DOHH2 (cell line): ENCODE measurements at regions not wholly inside any gene's neighbourhood (a gene's known extent, or its start where the extent isn't known, plus 50 kb on each side); places are given as distances from the start of the nearest gene placed in this dataset.

ENCODE experiments used
- H3F3A ChIP-seq: fragments of 200-600 bp; sonication (generic), shearing (Covaris generic); 2 replicates; pipeline ENCODE4 v1.6.0; 2016; ENCODE audit warnings: antibody characterized with exemption, mild to moderate bottlenecking; ENCODE audit not compliant: control insufficient read depth, insufficient read depth
- H3K27ac ChIP-seq: fragments of 200-600 bp; sonication (generic); 2 replicates; pipeline ENCODE4 v1.5.1; 2014; ENCODE audit warnings: low read depth, mild to moderate bottlenecking, low read length, moderate library complexity
- H3K27me3 ChIP-seq: fragments of 200-600 bp; sonication (generic); 2 replicates; pipeline ENCODE4 v1.6.1; 2014; ENCODE audit warnings: mild to moderate bottlenecking, low read length, mixed read lengths; ENCODE audit not compliant: control insufficient read depth
- H3K36me3 ChIP-seq: fragments of 200-600 bp; sonication (generic); 2 replicates; pipeline ENCODE4 v1.6.1; 2014; ENCODE audit warnings: mild to moderate bottlenecking, low read length, moderate library complexity, mixed read lengths; ENCODE audit not compliant: control insufficient read depth
- H3K4me1 ChIP-seq: fragments of 200-600 bp; sonication (generic); 2 replicates; pipeline ENCODE4 v1.6.1; 2014; ENCODE audit warnings: mild to moderate bottlenecking, low read length, mixed read lengths; ENCODE audit not compliant: control insufficient read depth
- H3K4me2 ChIP-seq: fragments of 200-600 bp; sonication (generic); 2 replicates; pipeline ENCODE4 v1.6.0; 2014; ENCODE audit warnings: mild to moderate bottlenecking, low read length, moderate library complexity
- H3K4me3 ChIP-seq: fragments of 200-600 bp; sonication (generic); 2 replicates; pipeline ENCODE4 v1.5.1; 2014; ENCODE audit warnings: mild to moderate bottlenecking, low read length, mixed read lengths
- H3K79me2 ChIP-seq: fragments of 200-600 bp; sonication (generic); 2 replicates; pipeline ENCODE4 v1.6.1; 2014; ENCODE audit warnings: mild to moderate bottlenecking, low read length, mixed read lengths; ENCODE audit not compliant: control insufficient read depth
- H3K9me2 ChIP-seq: fragments of 200-600 bp; sonication (generic); replicated peaks from 2 replicates; pipeline ENCODE4 v1.6.1; 2014; ENCODE audit warnings: mild to moderate bottlenecking, low read length, mixed read lengths; ENCODE audit not compliant: control insufficient read depth
- H3K9me3 ChIP-seq: fragments of 200-600 bp; sonication (generic); 2 replicates; pipeline ENCODE4 v1.6.1; 2014; ENCODE audit warnings: antibody characterized with exemption, low read length, mixed read lengths; ENCODE audit not compliant: control insufficient read depth, insufficient read depth
- H4K20me1 ChIP-seq: fragments of 200-600 bp; sonication (generic); 2 replicates; pipeline ENCODE4 v1.6.0; 2014; ENCODE audit warnings: low read depth, mild to moderate bottlenecking, antibody characterized with exemption, low read length, moderate library complexity; ENCODE audit not compliant: control insufficient read depth, insufficient read depth
- CTCF ChIP-seq: fragments of 200-600 bp; sonication (generic); IDR thresholded peaks from one replicate; pipeline ENCODE4 v1.5.1; 2014; ENCODE audit warnings: antibody characterized with exemption, mild to moderate bottlenecking, low read depth, low read length; ENCODE audit not compliant: poor library complexity, severe bottlenecking
- EZH2phosphoT487 ChIP-seq: fragments of 200-600 bp; sonication (generic); IDR thresholded peaks from 2 replicates; pipeline ENCODE4 v1.6.1; 2017; ENCODE audit warnings: borderline replicate concordance, mild to moderate bottlenecking, antibody characterized with exemption, low read length, moderate library complexity, mixed read lengths

DNA sequence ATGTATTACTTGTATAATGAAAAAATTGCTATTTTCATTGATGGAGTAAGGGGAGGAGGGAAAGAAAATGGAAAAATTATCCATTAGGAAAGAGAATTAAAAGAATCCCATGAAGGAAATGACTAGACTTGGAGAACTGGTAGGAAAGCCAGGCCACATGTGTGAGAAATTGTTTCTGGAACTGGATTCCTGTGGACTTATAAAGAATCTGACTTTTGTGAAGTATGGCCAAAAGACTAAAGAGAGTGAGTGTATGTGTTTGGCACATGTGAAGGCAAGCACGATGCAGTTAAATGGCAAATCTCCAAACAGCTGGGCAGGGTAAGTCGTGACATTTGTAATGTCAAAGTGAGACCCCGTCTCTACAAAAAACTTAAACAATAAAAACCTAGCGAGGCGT is 89.4 kb downstream of the MTX3 start:
- Histone ChIP-seq H3K27me3 (no peaks in the 10 kb centered on the region), H3K27ac (no peak overlapping the region), H3K4me2 (no peak overlapping the region), H3K79me2 (no peaks in the 10 kb centered on the region), H3K9me3 (no peaks in the 10 kb centered on the region), H3F3A (no peaks in the 10 kb centered on the region), H3K36me3 (no peaks in the 10 kb centered on the region), H3K9me2 (no peaks in the 10 kb centered on the region), H4K20me1 (no peaks in the 10 kb centered on the region), H3K4me1 (no peaks in the 10 kb centered on the region), H3K4me3 (no peak overlapping the region)
- no peak for TF ChIP-seq CTCF
- no peak for TF ChIP-seq EZH2phosphoT487

GRCh38 chr5:79898611-79899010 is 92.5 kb downstream of the MTX3 start:
- Histone ChIP-seq H3K79me2 (no peaks in the 10 kb centered on the region), H4K20me1 (no peaks in the 10 kb centered on the region), H3K4me3 (no peak overlapping the region), H3K4me1 (no peaks in the 10 kb centered on the region), H3K27me3 (no peaks in the 10 kb centered on the region), H3K9me2 (no peaks in the 10 kb centered on the region), H3K27ac (no peak overlapping the region), H3F3A (no peaks in the 10 kb centered on the region), H3K9me3 (no peaks in the 10 kb centered on the region), H3K36me3 (no peaks in the 10 kb centered on the region), H3K4me2 (no peak overlapping the region)
- TF ChIP-seq CTCF (no peak), EZH2phosphoT487 (no peak)

DNA sequence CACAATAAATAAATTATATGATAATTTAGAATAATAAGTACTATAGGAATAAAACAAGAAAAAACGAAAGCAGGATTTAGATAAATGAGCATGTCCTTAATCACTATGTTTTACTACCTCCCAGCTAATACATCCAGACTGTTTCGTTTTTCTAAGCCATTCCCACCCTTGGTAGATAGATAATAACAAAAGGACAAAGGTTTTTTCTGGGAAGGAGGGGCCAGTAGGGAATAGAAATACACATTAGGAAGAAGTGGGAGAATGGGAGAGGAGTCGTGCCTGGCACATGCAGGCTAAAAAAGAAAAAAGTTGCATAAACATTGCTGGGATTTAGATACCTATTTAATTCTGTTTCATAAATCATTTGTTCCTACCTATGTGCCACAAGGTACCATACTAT is 97.1 kb downstream of the MTX3 start:
- Histone ChIP-seq H3K4me2 (no peak overlapping the region), H3K9me3 (peaks cover 4% of the 10 kb centered on the region; the same call in 1 of the 2 replicates), H3F3A (no peaks in the 10 kb centered on the region), H3K27me3 (no peaks in the 10 kb centered on the region), H3K79me2 (no peaks in the 10 kb centered on the region), H3K9me2 (no peaks in the 10 kb centered on the region), H3K4me1 (peaks cover 29% of the 10 kb centered on the region), H3K36me3 (no peaks in the 10 kb centered on the region), H3K4me3 (no peak overlapping the region), H4K20me1 (no peaks in the 10 kb centered on the region), H3K27ac (no peak overlapping the region)
- TF ChIP-seq EZH2phosphoT487 (no peak), CTCF (no peak)

GRCh38 chr5:79893485-79893884 is 97.6 kb downstream of the MTX3 start:
- no peak for TF ChIP-seq EZH2phosphoT487
- no peak for TF ChIP-seq CTCF
- H3K27ac ChIP-seq: no peak overlapping the region
- H3K79me2 ChIP-seq: no peaks in the 10 kb centered on the region
- peaks cover 6% of the 10 kb centered on the region; the same call in 1 of the 2 replicates for H3K9me3 ChIP-seq
- H3K27me3 ChIP-seq: no peaks in the 10 kb centered on the region
- H3F3A ChIP-seq: no peaks in the 10 kb centered on the region
- no peaks in the 10 kb centered on the region for H3K9me2 ChIP-seq
- no peaks in the 10 kb centered on the region for H4K20me1 ChIP-seq
- no peaks in the 10 kb centered on the region for H3K36me3 ChIP-seq
- H3K4me1 ChIP-seq: peaks cover 29% of the 10 kb centered on the region
- no peak overlapping the region for H3K4me2 ChIP-seq
- H3K4me3 ChIP-seq: no peak overlapping the region
